ENCODE measurements at regions not wholly inside any gene's neighbourhood (a gene's known extent, or its start where the extent isn't known, plus 50 kb on each side); places are given as distances from the start of the nearest gene placed in this dataset.
A peak's percentile ranks its signal among the peaks of the same experiment; 100 is the strongest.

DNA sequence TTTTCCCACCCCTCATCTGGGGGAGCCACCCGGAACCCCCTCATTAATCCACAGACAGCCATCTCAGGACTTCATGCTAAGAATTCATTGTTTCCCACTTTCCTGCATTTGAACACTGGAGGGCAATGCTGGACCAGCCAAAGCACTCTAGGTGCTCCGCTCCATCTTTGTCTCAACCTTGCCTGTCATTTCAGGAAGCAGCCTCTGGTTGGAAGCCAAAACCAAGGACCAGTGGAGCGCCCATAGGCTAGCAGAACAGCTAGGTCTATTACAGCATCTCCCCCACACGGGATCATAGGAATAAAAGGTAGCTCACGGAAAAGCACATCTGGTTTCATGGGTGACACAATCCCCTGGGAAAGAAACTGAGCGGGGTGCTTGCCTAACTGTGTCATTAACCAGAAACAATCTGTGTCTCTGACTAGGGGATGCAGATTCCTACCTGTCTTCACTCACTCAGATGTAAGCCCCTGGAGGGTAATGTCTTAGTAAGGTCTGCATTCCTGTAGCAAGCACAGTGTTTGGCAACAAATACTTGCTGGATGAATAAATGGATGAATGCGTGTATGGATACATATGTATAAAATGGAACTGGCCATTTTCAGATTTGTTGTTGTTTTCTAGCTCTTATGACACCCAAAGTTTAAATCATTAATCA is 197.0 kb downstream of the DAD1 start:
- H3K36me3 ChIP-seq (ENCODE audit: control insufficient read depth, insufficient read depth, low read length), result no peaks in the 10 kb centered on the region
- no peak overlapping the region for H3K4me3 ChIP-seq (ENCODE audit: insufficient read depth, low read depth, low read length, poor library complexity, severe bottlenecking)
- no peaks in the 10 kb centered on the region for H3K27me3 ChIP-seq (replicated peaks; ENCODE audit: control insufficient read depth, insufficient read depth, low read length, poor library complexity, severe bottlenecking)
- no peaks in the 10 kb centered on the region for H3K9me3 ChIP-seq (ENCODE audit: control insufficient read depth, low read length)
- DNase-seq, result no peak
- no peaks in the 10 kb centered on the region for H3K4me1 ChIP-seq (ENCODE audit: control insufficient read depth, insufficient read depth, low read length, poor library complexity, severe bottlenecking)
- H3K27ac ChIP-seq (ENCODE audit: insufficient read depth, low read length, poor library complexity, severe bottlenecking), result no peak overlapping the region

DNA sequence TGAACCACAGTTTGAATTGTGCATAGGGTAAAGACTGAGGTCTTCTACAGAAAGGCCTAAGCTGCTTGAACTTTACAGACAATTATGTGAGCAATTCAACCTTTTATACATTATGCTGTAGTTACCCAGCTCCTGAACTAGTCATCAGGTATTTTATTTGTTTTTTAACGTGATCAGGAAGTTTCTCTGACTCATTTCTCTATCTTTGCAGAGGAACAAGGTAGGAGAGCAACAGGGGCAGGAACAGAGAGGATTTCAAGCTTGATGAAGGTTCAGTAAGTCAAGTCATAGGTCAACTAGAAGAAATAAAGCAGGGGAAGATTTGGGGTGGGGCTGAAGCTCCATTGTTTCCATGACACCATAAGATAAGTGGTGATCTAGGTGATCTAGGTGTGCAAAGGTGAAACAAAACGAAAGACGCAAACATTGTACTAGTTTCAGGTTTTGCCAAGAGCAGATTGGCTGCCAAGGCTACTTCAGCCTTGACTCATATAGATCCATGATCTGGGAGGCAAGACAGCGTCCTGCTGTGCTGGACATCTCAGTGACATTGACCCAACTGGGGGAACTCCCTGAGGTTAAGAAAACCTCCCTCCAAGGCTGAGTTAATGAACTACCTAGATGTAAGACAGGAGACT is 198.1 kb downstream of the DAD1 start:
- no peaks in the 10 kb centered on the region for H3K4me1 ChIP-seq (ENCODE audit: control insufficient read depth, insufficient read depth, low read length, poor library complexity, severe bottlenecking)
- no peak overlapping the region for H3K4me3 ChIP-seq (ENCODE audit: insufficient read depth, low read depth, low read length, poor library complexity, severe bottlenecking)
- H3K9me3 ChIP-seq (ENCODE audit: control insufficient read depth, low read length), result no peaks in the 10 kb centered on the region
- no peaks in the 10 kb centered on the region for H3K36me3 ChIP-seq (ENCODE audit: control insufficient read depth, insufficient read depth, low read length)
- H3K27ac ChIP-seq (ENCODE audit: insufficient read depth, low read length, poor library complexity, severe bottlenecking), result no peak overlapping the region
- H3K27me3 ChIP-seq (replicated peaks; ENCODE audit: control insufficient read depth, insufficient read depth, low read length, poor library complexity, severe bottlenecking), result no peaks in the 10 kb centered on the region
- no peak for DNase-seq

- Histone ChIP-seq H3K36me3 (ENCODE audit: control insufficient read depth, insufficient read depth, low read length) (no peaks in the 10 kb centered on the region), H3K27me3 (replicated peaks; ENCODE audit: control insufficient read depth, insufficient read depth, low read length, poor library complexity, severe bottlenecking) (no peaks in the 10 kb centered on the region), H3K27ac (ENCODE audit: insufficient read depth, low read length, poor library complexity, severe bottlenecking) (no peak overlapping the region), H3K9me3 (ENCODE audit: control insufficient read depth, low read length) (no peaks in the 10 kb centered on the region), H3K4me3 (ENCODE audit: insufficient read depth, low read depth, low read length, poor library complexity, severe bottlenecking) (no peak overlapping the region), H3K4me1 (ENCODE audit: control insufficient read depth, insufficient read depth, low read length, poor library complexity, severe bottlenecking) (no peaks in the 10 kb centered on the region)
- DNase-seq, result no peak
Observed at GRCh38 chr14:22390195-22390594, 198.8 kb downstream of the DAD1 start.

- Histone ChIP-seq H3K27ac (ENCODE audit: insufficient read depth, low read length, poor library complexity, severe bottlenecking) (no peak overlapping the region), H3K27me3 (replicated peaks; ENCODE audit: control insufficient read depth, insufficient read depth, low read length, poor library complexity, severe bottlenecking) (no peaks in the 10 kb centered on the region), H3K4me1 (ENCODE audit: control insufficient read depth, insufficient read depth, low read length, poor library complexity, severe bottlenecking) (no peaks in the 10 kb centered on the region), H3K9me3 (ENCODE audit: control insufficient read depth, low read length) (no peaks in the 10 kb centered on the region), H3K4me3 (ENCODE audit: insufficient read depth, low read depth, low read length, poor library complexity, severe bottlenecking) (no peak overlapping the region), H3K36me3 (ENCODE audit: control insufficient read depth, insufficient read depth, low read length) (no peaks in the 10 kb centered on the region)
- no peak for DNase-seq
Observed at GRCh38 chr14:22388669-22389595, 200.1 kb downstream of the DAD1 start.

- Histone ChIP-seq H3K27ac (ENCODE audit: insufficient read depth, low read length, poor library complexity, severe bottlenecking) (no peak overlapping the region), H3K4me1 (ENCODE audit: control insufficient read depth, insufficient read depth, low read length, poor library complexity, severe bottlenecking) (no peaks in the 10 kb centered on the region), H3K9me3 (ENCODE audit: control insufficient read depth, low read length) (no peaks in the 10 kb centered on the region), H3K27me3 (replicated peaks; ENCODE audit: control insufficient read depth, insufficient read depth, low read length, poor library complexity, severe bottlenecking) (no peaks in the 10 kb centered on the region), H3K36me3 (ENCODE audit: control insufficient read depth, insufficient read depth, low read length) (no peaks in the 10 kb centered on the region), H3K4me3 (ENCODE audit: insufficient read depth, low read depth, low read length, poor library complexity, severe bottlenecking) (no peak overlapping the region)
- no peak for DNase-seq
Observed at GRCh38 chr14:22387776-22388241, 201.2 kb downstream of the DAD1 start.

DNA sequence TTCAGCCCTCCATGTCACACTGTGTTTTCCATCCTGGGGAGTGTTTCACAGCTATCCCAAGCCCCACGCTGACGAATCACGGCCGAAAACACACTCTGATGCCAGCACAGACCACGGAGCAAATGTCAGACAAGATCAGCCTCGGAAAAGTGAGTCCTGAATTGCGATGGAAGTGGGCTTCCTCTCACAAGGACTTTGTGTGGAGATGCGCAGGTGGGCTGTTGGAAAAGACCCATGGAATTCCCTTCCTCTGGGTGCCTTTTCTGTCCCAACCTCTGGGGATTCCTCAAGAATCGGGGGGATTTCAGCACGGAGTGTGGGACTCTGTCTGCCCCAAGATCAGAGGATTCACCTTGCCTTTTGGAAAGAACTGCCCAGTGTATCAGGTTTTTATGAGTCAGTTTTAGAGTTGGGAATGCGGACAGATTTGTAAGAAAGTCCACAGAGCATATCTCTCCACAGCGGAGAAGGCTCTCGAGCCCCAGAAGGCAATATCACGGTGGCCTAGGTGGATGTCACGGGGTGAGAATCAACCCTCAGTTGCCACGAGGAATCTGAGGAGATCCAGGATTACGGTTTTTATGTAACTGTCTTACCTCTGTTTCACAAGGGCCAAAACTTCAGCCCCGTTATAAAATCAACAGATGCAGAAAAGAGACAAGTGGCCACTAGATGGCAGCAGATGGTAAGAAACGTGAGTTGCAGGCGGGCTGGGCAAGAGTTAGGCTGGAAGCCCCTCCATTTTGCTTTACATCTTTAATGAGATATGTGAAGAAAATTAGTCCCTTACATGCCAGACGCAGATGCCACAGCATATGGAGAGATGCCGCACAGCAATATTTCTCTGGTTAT is 201.9 kb downstream of the DAD1 start:
- H3K9me3 ChIP-seq (ENCODE audit: control insufficient read depth, low read length), result no peaks in the 10 kb centered on the region
- H3K4me3 ChIP-seq (ENCODE audit: insufficient read depth, low read depth, low read length, poor library complexity, severe bottlenecking), result no peak overlapping the region
- no peaks in the 10 kb centered on the region for H3K4me1 ChIP-seq (ENCODE audit: control insufficient read depth, insufficient read depth, low read length, poor library complexity, severe bottlenecking)
- DNase-seq, result no peak
- H3K27me3 ChIP-seq (replicated peaks; ENCODE audit: control insufficient read depth, insufficient read depth, low read length, poor library complexity, severe bottlenecking), result no peaks in the 10 kb centered on the region
- no peak overlapping the region for H3K27ac ChIP-seq (ENCODE audit: insufficient read depth, low read length, poor library complexity, severe bottlenecking)
- H3K36me3 ChIP-seq (ENCODE audit: control insufficient read depth, insufficient read depth, low read length), result no peaks in the 10 kb centered on the region

DNA sequence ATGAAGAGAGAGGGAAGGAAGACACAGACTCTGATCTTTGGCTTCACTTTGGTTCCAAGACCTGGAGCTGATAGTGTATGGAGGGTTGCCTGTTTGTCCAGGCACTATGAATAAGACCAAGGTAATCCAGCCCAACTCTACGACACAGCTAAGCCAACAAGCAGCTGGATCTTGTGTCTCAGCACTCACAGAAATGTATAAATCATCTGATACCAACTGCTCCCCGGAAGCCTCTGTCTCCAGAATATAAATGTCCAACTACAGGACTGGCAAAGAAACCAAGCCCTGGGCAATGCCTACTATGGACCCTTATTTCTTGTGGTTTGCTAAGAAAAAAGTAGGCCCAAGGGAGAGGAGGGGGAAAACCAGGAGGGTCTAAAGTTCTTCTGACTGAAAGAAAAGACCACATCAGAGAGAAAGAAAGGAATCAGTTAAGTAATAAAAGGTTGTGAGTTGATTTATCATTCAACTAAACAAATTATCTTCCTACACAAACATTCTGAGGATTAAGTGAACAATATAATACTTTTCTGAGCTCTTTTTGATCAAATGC is 204.0 kb downstream of the DAD1 start:
- Histone ChIP-seq H3K4me1 (ENCODE audit: control insufficient read depth, insufficient read depth, low read length, poor library complexity, severe bottlenecking) (no peaks in the 10 kb centered on the region), H3K27ac (ENCODE audit: insufficient read depth, low read length, poor library complexity, severe bottlenecking) (no peak overlapping the region), H3K9me3 (ENCODE audit: control insufficient read depth, low read length) (no peaks in the 10 kb centered on the region)

GRCh38 chr14:22384167-22384549 is 204.9 kb downstream of the DAD1 start:
- DNase-seq, result no peak
- Histone ChIP-seq H3K27ac (ENCODE audit: insufficient read depth, low read length, poor library complexity, severe bottlenecking) (peak overlapping the region; percentile 55), H3K4me3 (ENCODE audit: insufficient read depth, low read depth, low read length, poor library complexity, severe bottlenecking) (no peak overlapping the region), H3K27me3 (replicated peaks; ENCODE audit: control insufficient read depth, insufficient read depth, low read length, poor library complexity, severe bottlenecking) (no peaks in the 10 kb centered on the region), H3K36me3 (ENCODE audit: control insufficient read depth, insufficient read depth, low read length) (no peaks in the 10 kb centered on the region), H3K9me3 (ENCODE audit: control insufficient read depth, low read length) (no peaks in the 10 kb centered on the region), H3K4me1 (ENCODE audit: control insufficient read depth, insufficient read depth, low read length, poor library complexity, severe bottlenecking) (no peaks in the 10 kb centered on the region)

More for the DNA sequence above, 204.0 kb downstream of the DAD1 start:
- Histone ChIP-seq H3K4me3 (ENCODE audit: insufficient read depth, low read depth, low read length, poor library complexity, severe bottlenecking) (no peak overlapping the region), H3K27me3 (replicated peaks; ENCODE audit: control insufficient read depth, insufficient read depth, low read length, poor library complexity, severe bottlenecking) (no peaks in the 10 kb centered on the region), H3K36me3 (ENCODE audit: control insufficient read depth, insufficient read depth, low read length) (no peaks in the 10 kb centered on the region)
- DNase-seq, result no peak

- DNase-seq, result peak in 1 of 3 donors; percentile 1
- H3K36me3 ChIP-seq (ENCODE audit: control insufficient read depth, insufficient read depth, low read length), result no peaks in the 10 kb centered on the region
- no peak overlapping the region for H3K4me3 ChIP-seq (ENCODE audit: insufficient read depth, low read depth, low read length, poor library complexity, severe bottlenecking)
- H3K4me1 ChIP-seq (ENCODE audit: control insufficient read depth, insufficient read depth, low read length, poor library complexity, severe bottlenecking), result no peaks in the 10 kb centered on the region
- no peaks in the 10 kb centered on the region for H3K9me3 ChIP-seq (ENCODE audit: control insufficient read depth, low read length)
- peak overlapping the region; percentile 55 for H3K27ac ChIP-seq (ENCODE audit: insufficient read depth, low read length, poor library complexity, severe bottlenecking)
- no peaks in the 10 kb centered on the region for H3K27me3 ChIP-seq (replicated peaks; ENCODE audit: control insufficient read depth, insufficient read depth, low read length, poor library complexity, severe bottlenecking)
Observed at GRCh38 chr14:22383515-22384166, 205.4 kb downstream of the DAD1 start.

All from effector memory CD4-positive, alpha-beta T cell (primary cell).